VCaP (cell line): ENCODE measurements at regions not wholly inside any gene's neighbourhood (a gene's known extent, or its start where the extent isn't known, plus 50 kb on each side); places are given as distances from the start of the nearest gene placed in this dataset.

Experiments used
- H3K27ac ChIP-seq: fragments of 450-650 bp; 2 replicates; pipeline ENCODE4 v1.5.1; 2017
- TF ChIP-seq, protein P1 (sequence below): fragments of 450-650 bp; conservative IDR thresholded peaks from 2 replicates; pipeline ENCODE4 v1.5.1; 2017; ENCODE audit warnings: mild to moderate bottlenecking, moderate library complexity

DNA sequence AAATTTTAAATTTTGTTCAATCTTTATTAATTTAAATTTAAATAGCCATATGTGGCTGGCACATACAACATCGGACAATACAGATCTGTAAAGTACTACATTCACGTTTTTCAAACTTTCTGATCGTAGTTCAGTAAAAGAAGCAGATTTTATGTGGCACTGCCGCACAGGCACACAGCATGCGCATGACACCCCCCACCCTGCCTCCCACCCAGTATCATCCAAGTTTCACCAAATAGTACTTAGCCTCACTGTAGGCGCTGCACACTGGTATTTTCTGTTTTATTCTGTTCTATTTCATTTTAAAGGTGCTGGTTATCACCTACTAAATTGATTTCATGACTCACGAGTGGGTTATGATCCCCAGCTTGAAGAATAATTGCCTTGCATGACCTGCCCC is 159.9 kb downstream of the HIPK3 start:
- TF ChIP-seq, protein P1, sequence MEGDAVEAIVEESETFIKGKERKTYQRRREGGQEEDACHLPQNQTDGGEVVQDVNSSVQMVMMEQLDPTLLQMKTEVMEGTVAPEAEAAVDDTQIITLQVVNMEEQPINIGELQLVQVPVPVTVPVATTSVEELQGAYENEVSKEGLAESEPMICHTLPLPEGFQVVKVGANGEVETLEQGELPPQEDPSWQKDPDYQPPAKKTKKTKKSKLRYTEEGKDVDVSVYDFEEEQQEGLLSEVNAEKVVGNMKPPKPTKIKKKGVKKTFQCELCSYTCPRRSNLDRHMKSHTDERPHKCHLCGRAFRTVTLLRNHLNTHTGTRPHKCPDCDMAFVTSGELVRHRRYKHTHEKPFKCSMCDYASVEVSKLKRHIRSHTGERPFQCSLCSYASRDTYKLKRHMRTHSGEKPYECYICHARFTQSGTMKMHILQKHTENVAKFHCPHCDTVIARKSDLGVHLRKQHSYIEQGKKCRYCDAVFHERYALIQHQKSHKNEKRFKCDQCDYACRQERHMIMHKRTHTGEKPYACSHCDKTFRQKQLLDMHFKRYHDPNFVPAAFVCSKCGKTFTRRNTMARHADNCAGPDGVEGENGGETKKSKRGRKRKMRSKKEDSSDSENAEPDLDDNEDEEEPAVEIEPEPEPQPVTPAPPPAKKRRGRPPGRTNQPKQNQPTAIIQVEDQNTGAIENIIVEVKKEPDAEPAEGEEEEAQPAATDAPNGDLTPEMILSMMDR: no peak
- H3K27ac ChIP-seq: no peak overlapping the region

DNA sequence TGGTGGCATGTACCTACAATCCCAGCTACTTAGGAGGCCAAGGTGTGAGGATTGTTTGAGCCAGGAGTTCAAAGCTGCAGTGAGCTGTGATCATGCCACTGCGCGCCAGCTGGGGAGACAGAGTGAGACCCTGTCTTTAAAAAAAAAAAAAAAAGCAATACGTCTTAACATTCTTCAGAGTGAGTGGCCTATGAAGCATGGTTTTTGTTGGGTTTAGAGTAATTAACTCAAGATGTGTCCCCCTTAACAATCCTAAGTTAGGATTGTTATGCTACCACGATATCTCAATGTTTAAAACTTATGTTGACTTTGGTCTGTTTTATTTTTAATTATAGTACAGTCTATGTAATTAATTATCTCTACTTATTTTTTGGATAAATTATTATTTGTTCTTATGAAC is 156.1 kb downstream of the HIPK3 start:
- no peak overlapping the region for H3K27ac ChIP-seq
- TF ChIP-seq, protein P1: no peak

DNA sequence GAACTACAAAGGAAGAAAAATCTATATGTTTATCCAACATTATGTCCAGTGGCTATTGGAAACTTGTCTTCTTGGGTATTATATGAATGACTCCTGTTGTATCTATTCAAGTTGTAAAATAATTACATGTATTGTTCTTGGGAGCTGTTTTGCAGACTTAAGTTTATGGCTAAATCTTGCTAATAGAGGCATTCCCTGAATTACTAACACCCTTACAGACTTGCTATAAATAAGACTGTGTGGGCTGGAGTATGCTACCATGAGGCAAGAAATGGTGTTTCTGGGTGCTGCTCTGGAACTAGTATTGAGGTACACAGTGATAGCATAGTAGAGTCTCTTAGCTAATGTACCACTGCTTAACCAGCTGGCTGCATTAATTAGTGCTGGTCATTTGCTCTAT is 155.1 kb downstream of the HIPK3 start:
- no peak overlapping the region for H3K27ac ChIP-seq
- TF ChIP-seq, protein P1: no peak

DNA sequence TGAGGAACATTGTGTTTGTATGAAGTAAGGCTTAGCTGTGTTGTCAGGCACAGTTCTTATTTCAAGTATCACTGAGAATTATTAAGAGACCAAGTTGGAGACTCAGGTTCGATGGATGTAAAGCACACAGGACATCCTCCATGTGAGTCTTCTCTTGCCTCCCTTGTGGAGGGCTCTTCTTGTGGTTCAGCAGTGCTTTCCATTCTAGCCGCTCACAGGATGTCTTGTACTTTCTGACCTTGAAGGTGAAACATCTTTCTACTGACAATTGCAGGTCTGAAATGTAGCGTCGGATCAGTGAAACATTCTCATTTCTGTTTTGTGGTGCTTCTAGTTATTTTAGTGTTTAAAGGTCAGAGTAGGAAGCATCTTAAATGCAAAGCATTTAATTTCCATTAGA is 154.6 kb downstream of the HIPK3 start:
- no peak overlapping the region for H3K27ac ChIP-seq
- TF ChIP-seq, protein P1: no peak

DNA sequence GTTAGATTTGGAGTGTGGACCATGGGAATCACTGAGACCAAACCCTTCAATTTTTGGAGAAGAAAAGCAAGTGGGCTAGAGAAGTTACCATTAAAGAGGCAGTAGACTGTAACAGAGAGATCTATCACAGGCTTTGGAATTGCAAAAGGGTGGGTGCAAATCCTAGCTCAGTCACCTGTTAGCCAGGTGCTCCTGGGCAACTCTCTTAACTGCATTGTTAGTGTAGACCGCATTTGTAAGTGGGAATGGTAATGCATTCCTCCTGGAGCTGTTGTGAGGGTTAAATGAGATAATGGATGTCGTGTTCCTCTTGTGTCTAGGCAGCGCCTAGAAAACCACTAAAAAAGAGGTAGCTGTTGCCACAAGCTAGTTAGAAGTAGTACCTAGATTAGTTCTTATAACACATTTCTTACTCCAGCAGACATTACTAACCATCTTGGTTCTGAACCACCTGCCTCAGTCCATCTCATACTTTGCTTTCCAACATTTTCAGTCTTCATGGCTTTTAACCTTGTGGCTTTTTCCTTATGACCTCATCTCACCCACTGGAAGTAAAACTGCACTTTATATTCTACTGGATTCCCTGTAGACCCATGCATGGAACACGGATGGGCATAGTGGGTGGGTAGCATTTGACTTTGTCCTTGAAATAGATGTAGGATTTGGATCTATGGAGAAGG is 153.0 kb downstream of the HIPK3 start:
- H3K27ac ChIP-seq: no peak overlapping the region
- TF ChIP-seq, protein P1: no peak
